Loucy (cell line): ENCODE measurements at regions not wholly inside any gene's neighbourhood (a gene's known extent, or its start where the extent isn't known, plus 50 kb on each side); places are given as distances from the start of the nearest gene placed in this dataset.

Source experiments
- CTCF ChIP-seq: fragments of 200-600 bp; sonication (generic); conservative IDR thresholded peaks from 2 replicates; pipeline ENCODE4 v1.5.1; 2014; ENCODE audit warnings: mild to moderate bottlenecking, antibody characterized with exemption, low read length
- EZH2phosphoT487 ChIP-seq: fragments of 200-600 bp; IDR thresholded peaks from 2 replicates; pipeline ENCODE4 v1.6.1; 2018; ENCODE audit warnings: antibody characterized with exemption, mild to moderate bottlenecking, moderate library complexity, borderline replicate concordance

DNA sequence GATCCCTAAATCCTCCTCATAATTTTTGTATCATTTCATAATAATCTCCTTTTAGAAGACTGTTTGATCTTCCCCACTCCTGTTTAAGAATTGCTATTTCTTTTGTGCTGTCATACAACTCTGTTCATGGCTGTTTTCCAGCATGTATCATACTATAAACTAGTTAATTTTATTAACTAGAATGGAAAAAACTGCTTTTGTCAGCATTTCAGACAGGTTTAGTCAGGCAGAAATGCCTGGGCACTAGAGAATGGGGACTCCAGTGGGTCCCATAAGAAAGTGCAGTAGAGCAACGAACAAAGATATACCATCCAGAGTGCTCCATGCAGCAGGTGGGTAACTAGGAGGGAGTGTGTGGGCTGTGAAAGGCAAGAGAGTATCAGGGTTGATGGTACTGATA lies 523.9 kb downstream of the PLOD2 start:
- TF ChIP-seq CTCF (no peak), EZH2phosphoT487 (no peak)
